WTC11 (cell line): ENCODE measurements at regions not wholly inside any gene's neighbourhood (a gene's known extent, or its start where the extent isn't known, plus 50 kb on each side); places are given as distances from the start of the nearest gene placed in this dataset.

Experiments
- CREB1 ChIP-seq: sonication (generic); formaldehyde crosslinking; IDR thresholded peaks from 2 replicates; pipeline ENCODE4 v1.8.0; 2023; ENCODE audit warnings: mild to moderate bottlenecking, missing genetic modification reagents
- GRHL2 ChIP-seq: fragments of 250-450 bp; sonication (Bioruptor Pico); IDR thresholded peaks from 2 replicates; pipeline ENCODE4 v1.8.0; 2022; ENCODE audit warnings: mild to moderate bottlenecking, moderate library complexity; ENCODE audit not compliant: insufficient replicate concordance, severe bottlenecking
- JUN ChIP-seq: sonication (generic); formaldehyde crosslinking; IDR thresholded peaks from 2 replicates; pipeline ENCODE4 v1.8.0; 2023; ENCODE audit warnings: mild to moderate bottlenecking, missing genetic modification reagents
- RELA ChIP-seq: sonication (generic); formaldehyde crosslinking; IDR thresholded peaks from 2 replicates; pipeline ENCODE4 v1.8.1; 2022; ENCODE audit warnings: missing genetic modification reagents, mild to moderate bottlenecking, borderline replicate concordance
- SP1 ChIP-seq: sonication (generic); formaldehyde crosslinking; conservative IDR thresholded peaks from 2 replicates; pipeline ENCODE4 v1.8.1; 2022; ENCODE audit warnings: missing genetic modification reagents
- ZNF121 ChIP-seq: sonication (generic); formaldehyde crosslinking; IDR thresholded peaks from 2 replicates; pipeline ENCODE4 v1.8.0; 2023; ENCODE audit warnings: missing genetic modification reagents
- ZNF263 ChIP-seq: sonication (generic); formaldehyde crosslinking; IDR thresholded peaks from 2 replicates; pipeline ENCODE4 v1.8.1; 2022; ENCODE audit warnings: low read depth, mild to moderate bottlenecking, moderate library complexity, missing genetic modification reagents
- TF ChIP-seq, protein P1 (sequence below): sonication (generic); formaldehyde crosslinking; IDR thresholded peaks from 2 replicates; pipeline ENCODE4 v1.8.0; 2022; ENCODE audit warnings: mild to moderate bottlenecking, missing genetic modification reagents
- TF ChIP-seq, protein P2 (sequence below): fragments of 250-450 bp; sonication (Bioruptor Pico); IDR thresholded peaks from 2 replicates; pipeline ENCODE4 v1.9.0; 2021; ENCODE audit warnings: mild to moderate bottlenecking, borderline replicate concordance
- TF ChIP-seq, protein P3 (sequence below): fragments of 200-600 bp; IDR thresholded peaks from 2 replicates; pipeline ENCODE4 v1.8.0; 2022; ENCODE audit warnings: antibody characterized with exemption

DNA sequence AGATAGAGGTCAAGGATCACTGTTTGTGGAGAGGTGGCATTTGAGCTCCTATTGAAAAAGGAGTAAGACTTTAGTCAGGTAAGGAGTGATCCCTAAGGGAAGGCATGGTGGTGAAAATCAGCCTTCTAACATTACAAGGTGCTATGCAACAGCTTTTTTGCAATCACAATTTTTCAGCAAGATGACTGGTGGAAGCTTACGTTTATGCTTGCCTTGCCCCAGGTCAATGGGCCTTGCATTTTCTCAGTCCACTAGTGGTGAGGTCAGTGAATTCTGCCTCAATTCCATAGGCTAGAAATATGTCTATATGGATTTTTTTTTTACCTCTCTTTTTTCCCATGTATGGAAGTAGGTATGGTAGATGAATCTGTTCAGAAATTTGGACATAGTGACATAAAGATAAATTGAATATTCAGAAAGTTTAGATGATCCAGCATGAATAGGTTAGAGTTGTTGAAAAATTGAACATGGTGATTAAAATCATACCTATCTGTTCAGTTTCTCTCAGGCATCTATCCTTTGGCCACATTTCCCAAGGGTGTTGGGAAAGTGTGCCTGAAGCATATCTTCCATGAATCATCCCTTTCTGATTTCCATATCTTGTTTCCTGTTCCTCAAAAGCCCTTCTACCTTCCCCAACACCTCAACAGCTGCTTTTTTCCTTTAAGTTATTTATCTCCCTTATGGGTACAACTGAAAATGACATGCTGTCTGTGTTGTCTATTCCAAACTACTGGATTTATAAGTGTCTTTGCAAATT lies 71.9 kb upstream of the PTPRZ1 start:
- TF ChIP-seq RELA (CRISPR knock-in tag) (no peak), CREB1 (CRISPR knock-in tag) (no peak), ZNF121 (CRISPR knock-in tag) (no peak), SP1 (CRISPR knock-in tag) (no peak), GRHL2 (CRISPR knock-in tag) (no peak), ZNF263 (CRISPR knock-in tag) (no peak), JUN (CRISPR knock-in tag) (no peak)
- TF ChIP-seq, protein P1, sequence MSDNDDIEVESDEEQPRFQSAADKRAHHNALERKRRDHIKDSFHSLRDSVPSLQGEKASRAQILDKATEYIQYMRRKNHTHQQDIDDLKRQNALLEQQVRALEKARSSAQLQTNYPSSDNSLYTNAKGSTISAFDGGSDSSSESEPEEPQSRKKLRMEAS = no peak
- TF ChIP-seq, protein P2, sequence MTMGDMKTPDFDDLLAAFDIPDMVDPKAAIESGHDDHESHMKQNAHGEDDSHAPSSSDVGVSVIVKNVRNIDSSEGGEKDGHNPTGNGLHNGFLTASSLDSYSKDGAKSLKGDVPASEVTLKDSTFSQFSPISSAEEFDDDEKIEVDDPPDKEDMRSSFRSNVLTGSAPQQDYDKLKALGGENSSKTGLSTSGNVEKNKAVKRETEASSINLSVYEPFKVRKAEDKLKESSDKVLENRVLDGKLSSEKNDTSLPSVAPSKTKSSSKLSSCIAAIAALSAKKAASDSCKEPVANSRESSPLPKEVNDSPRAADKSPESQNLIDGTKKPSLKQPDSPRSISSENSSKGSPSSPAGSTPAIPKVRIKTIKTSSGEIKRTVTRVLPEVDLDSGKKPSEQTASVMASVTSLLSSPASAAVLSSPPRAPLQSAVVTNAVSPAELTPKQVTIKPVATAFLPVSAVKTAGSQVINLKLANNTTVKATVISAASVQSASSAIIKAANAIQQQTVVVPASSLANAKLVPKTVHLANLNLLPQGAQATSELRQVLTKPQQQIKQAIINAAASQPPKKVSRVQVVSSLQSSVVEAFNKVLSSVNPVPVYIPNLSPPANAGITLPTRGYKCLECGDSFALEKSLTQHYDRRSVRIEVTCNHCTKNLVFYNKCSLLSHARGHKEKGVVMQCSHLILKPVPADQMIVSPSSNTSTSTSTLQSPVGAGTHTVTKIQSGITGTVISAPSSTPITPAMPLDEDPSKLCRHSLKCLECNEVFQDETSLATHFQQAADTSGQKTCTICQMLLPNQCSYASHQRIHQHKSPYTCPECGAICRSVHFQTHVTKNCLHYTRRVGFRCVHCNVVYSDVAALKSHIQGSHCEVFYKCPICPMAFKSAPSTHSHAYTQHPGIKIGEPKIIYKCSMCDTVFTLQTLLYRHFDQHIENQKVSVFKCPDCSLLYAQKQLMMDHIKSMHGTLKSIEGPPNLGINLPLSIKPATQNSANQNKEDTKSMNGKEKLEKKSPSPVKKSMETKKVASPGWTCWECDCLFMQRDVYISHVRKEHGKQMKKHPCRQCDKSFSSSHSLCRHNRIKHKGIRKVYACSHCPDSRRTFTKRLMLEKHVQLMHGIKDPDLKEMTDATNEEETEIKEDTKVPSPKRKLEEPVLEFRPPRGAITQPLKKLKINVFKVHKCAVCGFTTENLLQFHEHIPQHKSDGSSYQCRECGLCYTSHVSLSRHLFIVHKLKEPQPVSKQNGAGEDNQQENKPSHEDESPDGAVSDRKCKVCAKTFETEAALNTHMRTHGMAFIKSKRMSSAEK = no peak
- TF ChIP-seq, protein P3, sequence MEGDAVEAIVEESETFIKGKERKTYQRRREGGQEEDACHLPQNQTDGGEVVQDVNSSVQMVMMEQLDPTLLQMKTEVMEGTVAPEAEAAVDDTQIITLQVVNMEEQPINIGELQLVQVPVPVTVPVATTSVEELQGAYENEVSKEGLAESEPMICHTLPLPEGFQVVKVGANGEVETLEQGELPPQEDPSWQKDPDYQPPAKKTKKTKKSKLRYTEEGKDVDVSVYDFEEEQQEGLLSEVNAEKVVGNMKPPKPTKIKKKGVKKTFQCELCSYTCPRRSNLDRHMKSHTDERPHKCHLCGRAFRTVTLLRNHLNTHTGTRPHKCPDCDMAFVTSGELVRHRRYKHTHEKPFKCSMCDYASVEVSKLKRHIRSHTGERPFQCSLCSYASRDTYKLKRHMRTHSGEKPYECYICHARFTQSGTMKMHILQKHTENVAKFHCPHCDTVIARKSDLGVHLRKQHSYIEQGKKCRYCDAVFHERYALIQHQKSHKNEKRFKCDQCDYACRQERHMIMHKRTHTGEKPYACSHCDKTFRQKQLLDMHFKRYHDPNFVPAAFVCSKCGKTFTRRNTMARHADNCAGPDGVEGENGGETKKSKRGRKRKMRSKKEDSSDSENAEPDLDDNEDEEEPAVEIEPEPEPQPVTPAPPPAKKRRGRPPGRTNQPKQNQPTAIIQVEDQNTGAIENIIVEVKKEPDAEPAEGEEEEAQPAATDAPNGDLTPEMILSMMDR = no peak
